ENCODE measurements at regions not wholly inside any gene's neighbourhood (a gene's known extent, or its start where the extent isn't known, plus 50 kb on each side); places are given as distances from the start of the nearest gene placed in this dataset.

DNA sequence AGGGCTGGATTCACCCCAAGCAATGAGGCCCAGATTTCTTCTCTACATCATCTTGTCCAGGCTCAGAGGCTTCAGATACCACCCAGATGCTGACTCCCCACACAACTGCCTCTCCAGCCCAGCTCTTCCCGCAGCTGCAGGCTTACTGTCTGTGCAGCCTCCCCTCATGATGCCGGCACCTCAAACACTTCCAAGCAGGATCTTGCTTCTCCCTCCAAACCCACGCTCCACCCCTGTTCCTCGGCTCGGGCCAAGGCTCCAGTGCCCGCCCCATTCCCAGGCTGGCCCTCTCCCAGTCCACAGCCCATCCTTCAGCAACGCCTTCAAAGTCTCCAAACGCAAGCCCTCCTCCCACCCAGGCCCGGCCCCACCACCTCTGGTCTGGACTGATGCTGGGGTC lies 159.2 kb upstream of the LINGO1 start:
- H3K9ac ChIP-seq (ENCODE audit: insufficient read depth, low read length), result no peak overlapping the region
- no peaks in the 10 kb centered on the region for H3K4me1 ChIP-seq (ENCODE audit: control insufficient read depth, extremely low read depth, insufficient read depth, low read length)
- no peak overlapping the region for H3K4me2 ChIP-seq (ENCODE audit: extremely low read depth, insufficient read depth, low read length)
- no peaks in the 10 kb centered on the region for H3K79me2 ChIP-seq (ENCODE audit: control insufficient read depth, insufficient read depth, low read length)
- no peaks in the 10 kb centered on the region for H3K9me3 ChIP-seq (ENCODE audit: control insufficient read depth, insufficient read depth, low read depth, low read length)
- no peak for TF ChIP-seq EZH2 (IDR thresholded peaks at IDR 0.05; ENCODE audit: low read length, missing control alignments)
- TF ChIP-seq, protein P1, sequence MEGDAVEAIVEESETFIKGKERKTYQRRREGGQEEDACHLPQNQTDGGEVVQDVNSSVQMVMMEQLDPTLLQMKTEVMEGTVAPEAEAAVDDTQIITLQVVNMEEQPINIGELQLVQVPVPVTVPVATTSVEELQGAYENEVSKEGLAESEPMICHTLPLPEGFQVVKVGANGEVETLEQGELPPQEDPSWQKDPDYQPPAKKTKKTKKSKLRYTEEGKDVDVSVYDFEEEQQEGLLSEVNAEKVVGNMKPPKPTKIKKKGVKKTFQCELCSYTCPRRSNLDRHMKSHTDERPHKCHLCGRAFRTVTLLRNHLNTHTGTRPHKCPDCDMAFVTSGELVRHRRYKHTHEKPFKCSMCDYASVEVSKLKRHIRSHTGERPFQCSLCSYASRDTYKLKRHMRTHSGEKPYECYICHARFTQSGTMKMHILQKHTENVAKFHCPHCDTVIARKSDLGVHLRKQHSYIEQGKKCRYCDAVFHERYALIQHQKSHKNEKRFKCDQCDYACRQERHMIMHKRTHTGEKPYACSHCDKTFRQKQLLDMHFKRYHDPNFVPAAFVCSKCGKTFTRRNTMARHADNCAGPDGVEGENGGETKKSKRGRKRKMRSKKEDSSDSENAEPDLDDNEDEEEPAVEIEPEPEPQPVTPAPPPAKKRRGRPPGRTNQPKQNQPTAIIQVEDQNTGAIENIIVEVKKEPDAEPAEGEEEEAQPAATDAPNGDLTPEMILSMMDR (conservative IDR thresholded peaks at IDR 0.05 in 1 of 2, IDR thresholded peaks at IDR 0.05 in 1 of 2; ENCODE audit: low read depth in 1 of 2, low read length in 2 of 2), result no peak
- no peak overlapping the region for H3K27ac ChIP-seq (ENCODE audit: insufficient read depth, low read length)
- no peak overlapping the region for H2AFZ ChIP-seq (ENCODE audit: low read length)
- H3K27me3 ChIP-seq (ENCODE audit: control insufficient read depth, insufficient read depth, low read length), result no peaks in the 10 kb centered on the region
- H3K4me3 ChIP-seq (replicated peaks in 1 of 4; ENCODE audit: control extremely low read depth in 1 of 4, insufficient read depth in 1 of 4, low read depth in 3 of 4, low read length in 4 of 4), result no peak overlapping the region
- no peaks in the 10 kb centered on the region for H4K20me1 ChIP-seq (ENCODE audit: control insufficient read depth, extremely low read depth, insufficient read depth, low read length)
- no peak for DNase-seq (ENCODE audit: low read depth in 2 of 2)
- no peaks in the 10 kb centered on the region for H3K36me3 ChIP-seq (ENCODE audit: control insufficient read depth, insufficient read depth, low read length)

DNA sequence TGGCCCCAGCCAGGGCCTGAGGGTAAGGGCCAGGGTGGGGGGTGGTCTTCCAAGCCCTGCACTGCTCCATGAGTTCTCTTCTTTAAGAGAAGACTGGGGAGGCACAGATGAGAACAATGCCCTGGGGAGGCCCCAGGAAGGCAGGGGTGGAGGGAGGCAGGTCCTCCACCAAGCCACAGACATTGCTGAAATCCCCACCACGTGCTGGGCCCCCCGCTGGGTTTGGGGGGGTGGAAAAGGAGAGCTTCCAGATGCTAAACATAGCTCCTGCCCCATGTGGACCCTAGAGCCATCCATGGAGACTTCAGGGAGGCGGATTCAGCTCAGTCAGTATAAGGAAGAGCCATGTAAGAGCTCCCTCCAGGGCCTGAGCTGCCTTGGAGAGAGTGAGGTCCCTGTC lies 157.8 kb upstream of the LINGO1 start:
- no peak overlapping the region for H3K9ac ChIP-seq (ENCODE audit: insufficient read depth, low read length)

DNA sequence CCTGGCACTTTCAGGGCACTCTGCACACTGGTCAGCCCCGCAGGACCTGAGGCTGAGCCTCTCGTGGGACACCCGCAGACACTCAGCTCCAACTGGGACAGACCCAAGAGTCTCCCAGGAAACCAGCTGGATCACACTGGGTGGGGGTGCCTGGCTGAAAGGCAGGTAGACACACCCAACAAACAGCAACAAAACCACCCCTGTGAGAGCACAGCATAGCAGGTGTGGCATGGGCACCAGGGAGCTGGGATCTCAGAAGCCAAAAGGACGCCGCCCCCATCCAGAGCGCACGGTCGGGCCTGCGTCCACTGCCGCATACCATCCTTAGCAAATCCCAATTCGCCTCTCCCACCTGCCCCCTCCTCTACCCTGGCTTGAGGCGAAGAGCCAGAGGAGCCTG lies 154.2 kb upstream of the LINGO1 start:
- no peaks in the 10 kb centered on the region for H3K36me3 ChIP-seq (ENCODE audit: control insufficient read depth, insufficient read depth, low read length)
- H3K4me2 ChIP-seq (ENCODE audit: extremely low read depth, insufficient read depth, low read length), result no peak overlapping the region
- H3K27ac ChIP-seq (ENCODE audit: insufficient read depth, low read length), result no peak overlapping the region
- no peak overlapping the region for H3K4me3 ChIP-seq (replicated peaks in 1 of 4; ENCODE audit: control extremely low read depth in 1 of 4, insufficient read depth in 1 of 4, low read depth in 3 of 4, low read length in 4 of 4)
- no peak for TF ChIP-seq EZH2 (IDR thresholded peaks at IDR 0.05; ENCODE audit: low read length, missing control alignments)
- TF ChIP-seq, protein P1 (conservative IDR thresholded peaks at IDR 0.05 in 1 of 2, IDR thresholded peaks at IDR 0.05 in 1 of 2; ENCODE audit: low read depth in 1 of 2, low read length in 2 of 2), result no peak
- no peaks in the 10 kb centered on the region for H3K79me2 ChIP-seq (ENCODE audit: control insufficient read depth, insufficient read depth, low read length)
- H4K20me1 ChIP-seq (ENCODE audit: control insufficient read depth, extremely low read depth, insufficient read depth, low read length), result no peaks in the 10 kb centered on the region
- DNase-seq (ENCODE audit: low read depth in 2 of 2), result no peak
- H3K9ac ChIP-seq (ENCODE audit: insufficient read depth, low read length), result no peak overlapping the region
- H3K4me1 ChIP-seq (ENCODE audit: control insufficient read depth, extremely low read depth, insufficient read depth, low read length), result no peaks in the 10 kb centered on the region
- H3K9me3 ChIP-seq (ENCODE audit: control insufficient read depth, insufficient read depth, low read depth, low read length), result no peaks in the 10 kb centered on the region
- no peaks in the 10 kb centered on the region for H3K27me3 ChIP-seq (ENCODE audit: control insufficient read depth, insufficient read depth, low read length)
- H2AFZ ChIP-seq (ENCODE audit: low read length), result no peak overlapping the region

More for the DNA sequence above, 157.8 kb upstream of the LINGO1 start:
- Histone ChIP-seq H2AFZ (ENCODE audit: low read length) (no peak overlapping the region), H3K9me3 (ENCODE audit: control insufficient read depth, insufficient read depth, low read depth, low read length) (no peaks in the 10 kb centered on the region), H3K36me3 (ENCODE audit: control insufficient read depth, insufficient read depth, low read length) (no peaks in the 10 kb centered on the region), H3K4me2 (ENCODE audit: extremely low read depth, insufficient read depth, low read length) (no peak overlapping the region), H3K79me2 (ENCODE audit: control insufficient read depth, insufficient read depth, low read length) (no peaks in the 10 kb centered on the region), H3K4me3 (replicated peaks in 1 of 4; ENCODE audit: control extremely low read depth in 1 of 4, insufficient read depth in 1 of 4, low read depth in 3 of 4, low read length in 4 of 4) (no peak overlapping the region), H3K27me3 (ENCODE audit: control insufficient read depth, insufficient read depth, low read length) (no peaks in the 10 kb centered on the region), H3K27ac (ENCODE audit: insufficient read depth, low read length) (no peak overlapping the region), H3K4me1 (ENCODE audit: control insufficient read depth, extremely low read depth, insufficient read depth, low read length) (no peaks in the 10 kb centered on the region), H4K20me1 (ENCODE audit: control insufficient read depth, extremely low read depth, insufficient read depth, low read length) (no peaks in the 10 kb centered on the region)
- TF ChIP-seq, protein P1 (conservative IDR thresholded peaks at IDR 0.05 in 1 of 2, IDR thresholded peaks at IDR 0.05 in 1 of 2; ENCODE audit: low read depth in 1 of 2, low read length in 2 of 2), result no peak
- no peak for TF ChIP-seq EZH2 (IDR thresholded peaks at IDR 0.05; ENCODE audit: low read length, missing control alignments)
- DNase-seq (ENCODE audit: low read depth in 2 of 2), result no peak
